ENCODE measurements at regions not wholly inside any gene's neighbourhood (a gene's known extent, or its start where the extent isn't known, plus 50 kb on each side); places are given as distances from the start of the nearest gene placed in this dataset.

GRCh38 chr11:92675303-92675702 is 294.1 kb upstream of the MTNR1B start:
- 100% methylated on average over 1 of the region's 1 CpG for WGBS (ENCODE audit: insufficient coverage)
- H3K4me1 ChIP-seq (ENCODE audit: control extremely low read depth in 1 of 4, control insufficient read depth in 4 of 4, insufficient read depth in 4 of 4, low read length in 3 of 4): no peaks in the 10 kb centered on the region
- H3K4me3 ChIP-seq (ENCODE audit: control insufficient read depth in 1 of 7, extremely low read depth in 1 of 7, insufficient read depth in 4 of 7, low read depth in 2 of 7, low read length in 6 of 7): no peak overlapping the region
- ChIA-PET POLR2A (no interaction called here), CTCF (no interaction called here)
- H3K27ac ChIP-seq (ENCODE audit: insufficient read depth in 1 of 2, low read depth in 1 of 2, low read length in 2 of 2, poor library complexity in 1 of 2, severe bottlenecking in 2 of 2): no peak overlapping the region
- no peaks in the 10 kb centered on the region for H3K27me3 ChIP-seq (replicated peaks in 2 of 5; ENCODE audit: control insufficient read depth in 4 of 5, insufficient read depth in 5 of 5, low read length in 4 of 5)
- H3K9me3 ChIP-seq (ENCODE audit: control extremely low read depth in 1 of 5, control insufficient read depth in 4 of 5, insufficient read depth in 2 of 5, low read depth in 1 of 5, low read length in 4 of 5): peaks cover 0 to 4% (median 3%) of the 10 kb centered on the region in 5 experiments
- no peak for DNase-seq
- H3K36me3 ChIP-seq (ENCODE audit: control insufficient read depth in 4 of 4, insufficient read depth in 4 of 4, low read length in 3 of 4): no peaks in the 10 kb centered on the region

DNA sequence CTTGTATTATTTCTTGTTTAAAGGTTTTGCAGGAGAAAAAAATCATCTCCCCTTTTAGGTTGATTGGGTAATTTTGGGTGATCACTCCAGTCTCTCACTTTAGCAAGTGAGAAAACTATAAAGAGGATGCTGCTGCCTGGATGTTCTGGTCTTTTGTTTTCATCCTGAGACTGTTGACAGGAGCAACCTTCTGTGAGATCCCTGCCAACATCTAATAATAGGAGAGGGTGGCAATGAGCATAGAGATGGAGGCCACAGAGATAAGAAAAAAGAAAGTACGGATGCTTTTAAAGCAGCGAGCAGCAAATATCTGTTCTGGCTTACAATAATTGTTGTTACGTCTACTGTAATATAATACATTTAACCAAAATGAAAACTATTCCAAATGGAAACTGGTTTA is 293.6 kb upstream of the MTNR1B start:
- H3K9me3 ChIP-seq (ENCODE audit: control extremely low read depth in 1 of 5, control insufficient read depth in 4 of 5, insufficient read depth in 2 of 5, low read depth in 1 of 5, low read length in 4 of 5): peaks cover 0 to 4% (median 3%) of the 10 kb centered on the region in 5 experiments
- no CpG with 5 or more reads among the region's 3 CpGs for WGBS (ENCODE audit: insufficient coverage)
- ChIA-PET POLR2A (no interaction called here), CTCF (no interaction called here)
- no peak overlapping the region for H3K4me3 ChIP-seq (ENCODE audit: control insufficient read depth in 1 of 7, extremely low read depth in 1 of 7, insufficient read depth in 4 of 7, low read depth in 2 of 7, low read length in 6 of 7)
- H3K36me3 ChIP-seq (ENCODE audit: control insufficient read depth in 4 of 4, insufficient read depth in 4 of 4, low read length in 3 of 4): no peaks in the 10 kb centered on the region
- H3K27me3 ChIP-seq (replicated peaks in 2 of 5; ENCODE audit: control insufficient read depth in 4 of 5, insufficient read depth in 5 of 5, low read length in 4 of 5): no peaks in the 10 kb centered on the region
- DNase-seq: no peak
- H3K27ac ChIP-seq (ENCODE audit: insufficient read depth in 1 of 2, low read depth in 1 of 2, low read length in 2 of 2, poor library complexity in 1 of 2, severe bottlenecking in 2 of 2): no peak overlapping the region
- H3K4me1 ChIP-seq (ENCODE audit: control extremely low read depth in 1 of 4, control insufficient read depth in 4 of 4, insufficient read depth in 4 of 4, low read length in 3 of 4): no peaks in the 10 kb centered on the region

- Histone ChIP-seq H3K36me3 (ENCODE audit: control insufficient read depth in 4 of 4, insufficient read depth in 4 of 4, low read length in 3 of 4) (no peaks in the 10 kb centered on the region), H3K4me3 (ENCODE audit: control insufficient read depth in 1 of 7, extremely low read depth in 1 of 7, insufficient read depth in 4 of 7, low read depth in 2 of 7, low read length in 6 of 7) (no peak overlapping the region), H3K27ac (ENCODE audit: insufficient read depth in 1 of 2, low read depth in 1 of 2, low read length in 2 of 2, poor library complexity in 1 of 2, severe bottlenecking in 2 of 2) (no peak overlapping the region), H3K4me1 (ENCODE audit: control extremely low read depth in 1 of 4, control insufficient read depth in 4 of 4, insufficient read depth in 4 of 4, low read length in 3 of 4) (no peaks in the 10 kb centered on the region), H3K9me3 (ENCODE audit: control extremely low read depth in 1 of 5, control insufficient read depth in 4 of 5, insufficient read depth in 2 of 5, low read depth in 1 of 5, low read length in 4 of 5) (peaks cover 0 to 4% (median 3%) of the 10 kb centered on the region in 5 experiments), H3K27me3 (replicated peaks in 2 of 5; ENCODE audit: control insufficient read depth in 4 of 5, insufficient read depth in 5 of 5, low read length in 4 of 5) (no peaks in the 10 kb centered on the region)
- POLR2A ChIA-PET: no interaction called here
- DNase-seq: no peak
- CTCF ChIA-PET: no interaction called here
- no CpG with 5 or more reads among the region's 3 CpGs for WGBS (ENCODE audit: insufficient coverage)
Measured at GRCh38 chr11:92678008-92678611, 291.3 kb upstream of the MTNR1B start.

- Histone ChIP-seq H3K4me1 (ENCODE audit: control extremely low read depth in 1 of 4, control insufficient read depth in 4 of 4, insufficient read depth in 4 of 4, low read length in 3 of 4) (no peaks in the 10 kb centered on the region), H3K4me3 (ENCODE audit: control insufficient read depth in 1 of 7, extremely low read depth in 1 of 7, insufficient read depth in 4 of 7, low read depth in 2 of 7, low read length in 6 of 7) (no peak overlapping the region), H3K9me3 (ENCODE audit: control extremely low read depth in 1 of 5, control insufficient read depth in 4 of 5, insufficient read depth in 2 of 5, low read depth in 1 of 5, low read length in 4 of 5) (peaks cover 0 to 4% (median 3%) of the 10 kb centered on the region in 5 experiments), H3K36me3 (ENCODE audit: control insufficient read depth in 4 of 4, insufficient read depth in 4 of 4, low read length in 3 of 4) (no peaks in the 10 kb centered on the region), H3K27ac (ENCODE audit: insufficient read depth in 1 of 2, low read depth in 1 of 2, low read length in 2 of 2, poor library complexity in 1 of 2, severe bottlenecking in 2 of 2) (no peak overlapping the region), H3K27me3 (replicated peaks in 2 of 5; ENCODE audit: control insufficient read depth in 4 of 5, insufficient read depth in 5 of 5, low read length in 4 of 5) (no peaks in the 10 kb centered on the region)
- CTCF ChIA-PET: no interaction called here
- 80% methylated on average over 1 of the region's 1 CpG for WGBS (ENCODE audit: insufficient coverage)
- no peak for DNase-seq
- POLR2A ChIA-PET: no interaction called here
Measured at GRCh38 chr11:92681586-92681985, 287.9 kb upstream of the MTNR1B start.

- Histone ChIP-seq H3K27ac (ENCODE audit: insufficient read depth in 1 of 2, low read depth in 1 of 2, low read length in 2 of 2, poor library complexity in 1 of 2, severe bottlenecking in 2 of 2) (no peak overlapping the region), H3K4me1 (ENCODE audit: control extremely low read depth in 1 of 4, control insufficient read depth in 4 of 4, insufficient read depth in 4 of 4, low read length in 3 of 4) (no peaks in the 10 kb centered on the region), H3K36me3 (ENCODE audit: control insufficient read depth in 4 of 4, insufficient read depth in 4 of 4, low read length in 3 of 4) (no peaks in the 10 kb centered on the region), H3K9me3 (ENCODE audit: control extremely low read depth in 1 of 5, control insufficient read depth in 4 of 5, insufficient read depth in 2 of 5, low read depth in 1 of 5, low read length in 4 of 5) (peaks cover 0 to 4% (median 3%) of the 10 kb centered on the region in 5 experiments), H3K27me3 (replicated peaks in 2 of 5; ENCODE audit: control insufficient read depth in 4 of 5, insufficient read depth in 5 of 5, low read length in 4 of 5) (no peaks in the 10 kb centered on the region), H3K4me3 (ENCODE audit: control insufficient read depth in 1 of 7, extremely low read depth in 1 of 7, insufficient read depth in 4 of 7, low read depth in 2 of 7, low read length in 6 of 7) (no peak overlapping the region)
- no peak for DNase-seq
- WGBS (ENCODE audit: insufficient coverage): 100% methylated on average over 3 of the region's 4 CpGs
- CTCF ChIA-PET: no interaction called here
- POLR2A ChIA-PET: no interaction called here
Measured at GRCh38 chr11:92682136-92682535, 287.3 kb upstream of the MTNR1B start.

DNA sequence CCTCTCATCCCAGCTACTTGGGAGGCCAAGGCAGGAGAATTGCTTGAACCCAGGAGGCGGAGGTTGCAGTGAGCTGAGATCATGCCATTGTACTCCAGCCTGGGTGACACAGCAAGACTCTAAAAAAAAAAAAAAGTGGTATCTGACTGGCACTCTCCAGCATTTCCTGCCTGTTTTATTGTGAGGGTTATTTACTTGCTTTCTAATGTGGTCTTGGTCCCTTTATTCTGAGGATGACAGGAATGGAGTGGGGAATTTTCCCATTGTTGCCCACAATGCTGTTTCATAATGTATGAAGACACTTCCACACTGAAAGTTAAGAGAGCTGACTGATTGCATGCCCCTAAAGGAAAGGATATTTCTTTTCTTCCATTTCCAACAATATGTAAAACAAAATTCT is 286.5 kb upstream of the MTNR1B start:
- POLR2A ChIA-PET: no interaction called here
- Histone ChIP-seq H3K27me3 (replicated peaks in 2 of 5; ENCODE audit: control insufficient read depth in 4 of 5, insufficient read depth in 5 of 5, low read length in 4 of 5) (no peaks in the 10 kb centered on the region), H3K27ac (ENCODE audit: insufficient read depth in 1 of 2, low read depth in 1 of 2, low read length in 2 of 2, poor library complexity in 1 of 2, severe bottlenecking in 2 of 2) (no peak overlapping the region), H3K4me3 (ENCODE audit: control insufficient read depth in 1 of 7, extremely low read depth in 1 of 7, insufficient read depth in 4 of 7, low read depth in 2 of 7, low read length in 6 of 7) (no peak overlapping the region), H3K4me1 (ENCODE audit: control extremely low read depth in 1 of 4, control insufficient read depth in 4 of 4, insufficient read depth in 4 of 4, low read length in 3 of 4) (no peaks in the 10 kb centered on the region), H3K9me3 (ENCODE audit: control extremely low read depth in 1 of 5, control insufficient read depth in 4 of 5, insufficient read depth in 2 of 5, low read depth in 1 of 5, low read length in 4 of 5) (peaks cover 0 to 1% (median 0%) of the 10 kb centered on the region in 5 experiments), H3K36me3 (ENCODE audit: control insufficient read depth in 4 of 4, insufficient read depth in 4 of 4, low read length in 3 of 4) (no peaks in the 10 kb centered on the region)
- no peak for DNase-seq
- CTCF ChIA-PET: no interaction called here
- WGBS (ENCODE audit: insufficient coverage): 100% methylated on average over 1 of the region's 1 CpG

DNA sequence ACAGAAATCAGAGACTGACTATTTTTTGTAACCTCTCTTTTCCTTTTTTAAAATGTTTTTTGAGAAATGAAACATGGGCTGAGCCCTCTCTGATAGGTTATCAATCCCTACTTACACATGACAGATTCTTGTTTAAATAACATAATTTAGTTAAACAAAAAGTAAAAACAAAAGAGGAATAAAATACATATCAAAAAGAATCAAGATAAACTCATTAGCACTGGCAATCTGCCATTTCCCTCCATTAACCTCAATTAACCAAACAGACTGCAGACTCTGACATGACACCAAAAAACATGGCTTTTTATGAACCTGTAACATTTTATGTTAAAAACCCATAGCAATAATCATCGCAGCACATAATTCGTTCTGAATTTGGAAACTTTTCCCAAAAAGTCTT is 284.4 kb upstream of the MTNR1B start:
- Histone ChIP-seq H3K36me3 (ENCODE audit: control insufficient read depth in 4 of 4, insufficient read depth in 4 of 4, low read length in 3 of 4) (no peaks in the 10 kb centered on the region), H3K27ac (ENCODE audit: insufficient read depth in 1 of 2, low read depth in 1 of 2, low read length in 2 of 2, poor library complexity in 1 of 2, severe bottlenecking in 2 of 2) (no peak overlapping the region), H3K4me1 (ENCODE audit: control extremely low read depth in 1 of 4, control insufficient read depth in 4 of 4, insufficient read depth in 4 of 4, low read length in 3 of 4) (no peaks in the 10 kb centered on the region), H3K27me3 (replicated peaks in 2 of 5; ENCODE audit: control insufficient read depth in 4 of 5, insufficient read depth in 5 of 5, low read length in 4 of 5) (no peaks in the 10 kb centered on the region), H3K9me3 (ENCODE audit: control extremely low read depth in 1 of 5, control insufficient read depth in 4 of 5, insufficient read depth in 2 of 5, low read depth in 1 of 5, low read length in 4 of 5) (no peaks in the 10 kb centered on the region), H3K4me3 (ENCODE audit: control insufficient read depth in 1 of 7, extremely low read depth in 1 of 7, insufficient read depth in 4 of 7, low read depth in 2 of 7, low read length in 6 of 7) (no peak overlapping the region)
- ChIA-PET POLR2A (no interaction called here), CTCF (interaction anchor here (0.7 kb wide), 1 partner anchor 61 kb away, joined by 4 read pairs; no protein-coding TSS in a partner anchor)
- no CpG with 5 or more reads among the region's 2 CpGs for WGBS (ENCODE audit: insufficient coverage)
- DNase-seq: no peak
